NCI-H2081 (cell line): ENCODE measurements at regions not wholly inside any gene's neighbourhood (a gene's known extent, or its start where the extent isn't known, plus 50 kb on each side); places are given as distances from the start of the nearest gene placed in this dataset.

Source experiments
- DNase-seq, 2 experiments: peaks; one replicate each; lab custom pipeline; 2025; lab: John Stamatoyannopoulos, UW

DNA sequence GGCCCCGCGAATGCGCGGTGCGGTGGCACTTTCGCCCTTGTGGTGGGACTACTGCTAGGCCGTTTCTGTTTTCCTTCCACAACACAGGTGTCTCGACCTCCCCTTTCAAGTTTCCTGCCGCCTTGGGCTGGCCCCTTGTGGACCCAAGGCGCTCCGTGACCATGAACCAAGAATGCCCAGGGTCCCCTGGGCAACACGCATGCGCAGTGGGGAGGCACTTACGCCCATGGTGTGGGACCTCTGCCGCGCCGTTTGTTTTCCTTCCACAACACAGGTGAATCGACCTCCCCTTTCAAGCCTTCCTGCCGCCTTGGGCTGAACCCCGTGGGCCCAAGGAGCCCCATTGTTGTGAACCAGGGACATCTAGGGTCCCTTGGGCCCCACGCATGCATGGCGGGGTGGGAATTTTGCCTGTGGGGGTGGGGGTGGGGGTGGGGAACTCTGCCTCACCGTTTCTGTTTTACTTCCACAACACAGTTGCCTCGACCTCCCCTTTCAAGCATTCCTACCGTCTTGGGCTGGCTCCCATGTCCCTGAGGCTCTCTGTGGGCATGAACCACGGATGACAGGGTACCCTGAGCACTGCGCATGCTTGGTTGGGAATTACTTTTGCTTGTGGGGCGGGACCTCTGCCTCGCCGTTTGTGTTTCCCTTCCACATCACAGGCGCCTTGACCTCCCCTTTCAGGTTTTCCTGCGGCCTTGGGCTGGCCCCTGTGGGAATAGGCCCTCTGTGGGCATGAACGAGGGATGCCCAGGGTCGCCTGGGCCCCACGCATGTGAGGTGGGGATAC lies 355.1 kb downstream of the ALG10 start:
- no peak for DNase-seq

DNA sequence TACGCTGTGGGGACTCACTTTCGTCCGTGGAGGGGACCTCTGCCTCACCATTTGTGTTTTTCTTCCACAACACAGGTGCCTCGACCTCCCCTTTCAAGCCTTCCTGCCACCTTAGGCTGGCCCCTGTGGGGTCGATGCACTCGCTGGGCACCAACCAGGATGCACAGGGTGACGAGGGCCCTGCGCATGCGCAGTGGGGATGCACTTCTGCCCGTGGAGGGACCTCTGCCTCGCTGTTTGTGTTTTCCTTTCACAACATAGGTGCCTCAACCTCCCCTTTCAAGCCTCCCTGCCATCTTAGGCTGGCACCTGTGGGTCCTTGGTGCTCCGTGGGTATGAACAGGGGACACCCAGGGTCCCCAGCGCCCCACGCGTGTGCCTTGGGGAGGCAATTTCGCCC lies 356.8 kb downstream of the ALG10 start:
- DNase-seq, result no peak

DNA sequence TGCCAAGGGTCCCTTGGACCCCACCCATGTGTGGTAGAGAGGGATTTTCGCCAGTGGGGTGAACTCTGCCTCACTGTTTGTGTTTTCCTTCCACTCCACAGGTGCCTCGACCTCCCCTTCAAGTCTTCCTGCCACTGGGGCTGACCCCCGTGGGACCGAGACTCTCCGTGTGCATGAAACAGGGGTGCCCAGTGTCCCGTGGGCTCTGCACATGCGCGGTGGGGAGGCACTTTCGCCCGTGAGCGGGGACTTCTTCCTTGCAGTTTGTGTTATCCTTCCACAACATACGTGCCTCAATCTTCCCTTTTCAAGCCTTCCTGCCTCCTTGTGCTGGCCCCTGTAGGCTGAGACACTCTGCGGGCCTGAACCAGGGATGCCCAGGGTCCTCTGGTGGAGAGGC lies 362.4 kb downstream of the ALG10 start:
- DNase-seq, result no peak

DNA sequence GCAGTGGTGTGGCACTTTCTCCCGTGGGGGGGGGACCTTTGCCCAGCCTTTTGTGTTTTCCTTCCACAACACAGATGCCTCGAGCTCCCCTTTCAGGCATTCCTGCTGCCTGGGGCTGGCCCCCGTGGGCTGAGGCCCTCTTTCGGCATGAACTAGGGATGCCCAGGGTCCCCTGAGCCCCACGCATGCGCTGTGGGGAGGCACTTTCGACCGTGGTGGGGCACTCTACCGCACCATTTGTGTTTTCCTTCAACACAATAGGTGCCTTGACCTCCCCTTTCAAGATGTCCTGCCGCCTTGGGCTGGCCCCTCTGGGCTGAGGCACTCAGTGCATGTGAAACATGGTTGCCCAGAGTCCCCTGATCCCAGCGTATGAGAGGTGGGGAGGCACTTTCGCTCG lies 363.7 kb downstream of the ALG10 start:
- DNase-seq, result no peak

DNA sequence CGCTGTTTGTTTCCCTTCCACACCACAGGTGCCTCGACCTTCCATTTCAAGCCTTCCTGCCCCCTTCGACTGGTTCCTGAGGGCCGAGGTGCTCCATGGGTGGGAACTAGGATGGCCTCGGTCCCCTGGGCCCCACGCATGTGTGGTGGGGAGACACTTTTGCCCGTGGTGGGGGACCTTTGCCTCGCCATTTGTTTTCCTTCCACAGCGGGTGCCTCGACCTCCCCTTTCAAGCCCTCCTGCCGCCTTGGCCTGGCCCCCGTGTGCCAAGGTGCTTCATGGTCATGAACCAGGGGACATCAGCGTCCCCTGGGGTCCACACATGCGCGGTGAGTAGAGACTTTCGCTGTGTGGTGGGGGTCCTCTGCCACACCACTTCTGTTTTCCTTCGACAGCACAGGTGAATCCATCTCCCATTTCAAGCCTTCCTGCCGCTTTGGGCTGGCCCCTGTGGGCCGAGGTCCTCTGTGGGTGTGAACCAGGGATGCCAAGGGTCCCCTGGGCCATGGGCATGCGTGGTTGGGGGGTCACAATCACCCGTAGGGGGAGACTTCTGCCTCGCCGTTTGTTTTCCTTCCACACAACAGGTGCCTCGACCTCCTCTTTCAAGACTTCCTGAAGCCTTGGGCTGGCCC lies 364.4 kb downstream of the ALG10 start:
- DNase-seq, result no peak

DNA sequence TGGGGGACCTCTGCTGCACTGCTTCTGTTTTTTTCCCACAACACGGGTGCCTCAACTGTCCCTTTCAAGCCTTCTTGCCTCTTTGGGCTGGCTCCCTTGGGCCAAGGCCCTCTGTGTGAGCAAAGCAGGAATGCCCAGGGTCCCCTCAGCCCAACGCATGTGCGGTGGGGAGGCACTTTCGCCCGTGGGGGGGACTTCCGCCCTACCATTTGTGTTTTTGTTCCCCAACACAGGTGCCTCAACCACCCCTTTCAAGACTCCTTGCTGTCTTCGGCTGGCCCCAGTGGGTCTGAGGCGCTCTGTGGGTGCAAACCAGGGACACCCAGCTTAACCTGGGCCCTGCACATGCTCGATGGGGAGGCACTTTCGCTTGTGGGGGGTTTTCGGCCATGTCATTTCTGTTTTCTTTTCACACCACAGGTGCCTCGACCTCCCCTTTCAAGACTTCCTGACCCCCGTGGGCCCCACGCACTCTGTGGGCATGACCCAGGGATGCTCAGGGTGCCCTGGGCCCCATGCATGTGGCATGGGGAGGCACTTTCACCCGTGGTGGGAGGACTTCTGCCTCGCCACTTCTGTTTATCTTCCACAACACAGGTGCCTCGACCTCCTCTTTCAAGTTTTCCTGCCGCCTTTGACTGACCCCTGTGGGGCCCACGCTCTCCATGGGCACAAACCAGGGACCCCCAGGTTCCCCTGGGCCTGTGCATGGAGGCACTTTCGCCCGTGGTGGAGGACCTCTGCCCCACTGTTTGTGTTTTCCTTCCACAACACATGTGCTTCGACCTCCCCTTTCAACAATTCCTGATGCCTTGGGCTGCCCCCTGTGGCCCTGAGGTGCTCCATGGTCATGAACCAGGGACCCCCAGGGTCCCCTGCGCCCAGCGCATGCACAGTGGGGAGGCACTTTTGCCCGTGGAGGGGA lies 365.7 kb downstream of the ALG10 start:
- no peak for DNase-seq

DNA sequence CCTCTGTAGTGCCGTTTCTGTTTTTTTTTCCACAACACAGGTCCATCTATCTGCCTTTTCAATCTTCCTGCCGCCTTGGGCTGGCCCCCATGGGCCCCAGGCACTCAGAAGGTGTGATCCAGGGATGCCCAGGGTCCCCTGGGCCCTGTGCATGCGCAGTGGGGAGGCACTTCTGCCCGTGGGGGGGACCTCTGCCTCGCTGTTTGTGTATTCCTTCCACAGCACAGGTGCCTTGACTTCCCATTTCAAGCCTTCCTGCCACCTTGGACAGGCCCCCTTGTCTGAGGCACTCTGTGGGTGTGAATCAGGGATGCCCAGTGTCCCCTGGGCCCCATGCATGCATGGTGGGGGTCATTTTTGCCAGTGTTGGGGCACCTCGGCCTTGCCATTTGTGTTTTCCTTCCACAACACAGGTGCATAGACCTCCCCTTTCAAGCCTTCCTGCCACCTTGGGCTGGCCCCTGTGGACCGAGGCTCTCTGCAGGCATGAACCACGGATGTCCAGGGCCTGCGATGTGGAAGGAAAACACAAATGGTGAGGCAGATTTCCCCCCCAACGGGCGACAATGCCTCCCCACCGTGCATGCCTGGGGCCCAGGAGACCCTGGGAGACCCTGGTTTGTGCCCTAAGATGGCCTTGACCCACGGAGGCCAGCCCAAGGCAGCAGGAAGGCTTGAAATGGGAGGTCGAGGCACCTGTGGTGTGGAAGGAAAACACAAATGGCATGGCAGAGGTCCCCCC lies 366.5 kb downstream of the ALG10 start:
- DNase-seq, result no peak

DNA sequence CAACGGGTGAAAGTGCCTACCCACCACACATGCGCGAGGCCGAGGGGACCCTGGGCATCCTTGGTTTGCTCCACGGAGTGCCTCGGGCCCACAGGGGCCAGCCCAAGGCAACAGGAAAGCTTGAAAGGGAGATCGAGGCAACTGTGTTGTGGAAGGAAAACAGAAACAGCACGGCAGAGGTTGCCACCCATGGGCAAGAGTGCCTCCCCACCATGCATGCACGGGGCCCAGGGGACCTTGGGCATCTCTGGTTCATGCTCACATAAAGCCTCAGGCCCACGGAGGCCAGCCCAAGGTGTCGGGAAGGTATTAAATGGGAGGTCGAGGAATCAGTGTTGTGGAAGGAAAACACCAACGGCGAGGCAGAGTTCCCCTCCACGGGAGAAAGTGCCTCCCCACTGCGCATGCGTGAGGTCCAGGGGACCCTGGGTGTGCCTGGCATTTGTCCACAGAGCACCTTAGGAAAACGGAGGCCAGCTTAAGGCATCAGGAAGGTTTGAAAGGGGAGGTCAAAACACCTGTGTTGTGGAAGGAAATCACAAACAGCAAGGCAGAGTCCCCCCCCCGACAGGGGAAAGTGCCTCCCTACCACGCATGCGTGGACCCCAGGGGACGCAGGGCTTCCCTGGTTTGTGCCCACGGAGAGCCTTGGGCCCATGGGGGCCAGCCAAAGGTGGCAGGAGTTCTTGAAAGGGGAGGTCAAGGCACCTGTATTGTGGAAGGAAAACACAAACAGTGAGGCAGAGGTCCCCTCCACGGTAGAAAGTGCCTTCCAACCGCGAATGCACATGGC lies 367.3 kb downstream of the ALG10 start:
- no peak for DNase-seq

DNA sequence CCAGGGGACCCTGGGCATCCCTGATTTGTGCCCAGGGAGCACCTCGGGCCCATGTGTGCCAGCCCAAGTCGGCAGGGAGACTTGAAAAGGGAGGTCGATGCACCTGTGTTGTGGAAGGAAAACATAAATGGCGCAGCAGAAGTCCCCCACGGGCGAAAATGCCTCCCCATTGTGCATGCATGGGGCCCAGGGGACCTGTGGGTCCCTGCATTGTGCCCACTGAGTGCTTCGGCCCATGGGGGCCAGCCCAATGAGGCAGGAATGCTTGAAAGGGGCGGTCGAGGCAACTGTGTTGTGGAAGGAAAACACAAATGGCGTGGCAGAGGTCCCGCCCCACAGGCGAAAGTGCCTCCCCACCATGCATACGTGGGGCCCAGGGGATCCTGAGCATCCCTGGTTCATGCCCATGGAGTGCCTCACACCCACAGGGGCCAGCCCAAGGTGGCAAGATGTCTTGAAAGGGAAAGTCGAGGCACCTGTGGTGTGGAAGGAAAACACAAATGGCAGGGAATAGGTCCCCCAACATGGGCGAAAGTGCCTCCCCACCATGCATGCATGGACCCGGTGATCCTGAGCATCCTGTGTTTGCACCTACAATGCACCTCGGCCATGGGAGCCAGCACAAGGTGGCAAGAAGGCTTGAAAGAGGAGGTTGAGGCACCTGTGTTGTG lies 368.0 kb downstream of the ALG10 start:
- DNase-seq, result no peak

DNA sequence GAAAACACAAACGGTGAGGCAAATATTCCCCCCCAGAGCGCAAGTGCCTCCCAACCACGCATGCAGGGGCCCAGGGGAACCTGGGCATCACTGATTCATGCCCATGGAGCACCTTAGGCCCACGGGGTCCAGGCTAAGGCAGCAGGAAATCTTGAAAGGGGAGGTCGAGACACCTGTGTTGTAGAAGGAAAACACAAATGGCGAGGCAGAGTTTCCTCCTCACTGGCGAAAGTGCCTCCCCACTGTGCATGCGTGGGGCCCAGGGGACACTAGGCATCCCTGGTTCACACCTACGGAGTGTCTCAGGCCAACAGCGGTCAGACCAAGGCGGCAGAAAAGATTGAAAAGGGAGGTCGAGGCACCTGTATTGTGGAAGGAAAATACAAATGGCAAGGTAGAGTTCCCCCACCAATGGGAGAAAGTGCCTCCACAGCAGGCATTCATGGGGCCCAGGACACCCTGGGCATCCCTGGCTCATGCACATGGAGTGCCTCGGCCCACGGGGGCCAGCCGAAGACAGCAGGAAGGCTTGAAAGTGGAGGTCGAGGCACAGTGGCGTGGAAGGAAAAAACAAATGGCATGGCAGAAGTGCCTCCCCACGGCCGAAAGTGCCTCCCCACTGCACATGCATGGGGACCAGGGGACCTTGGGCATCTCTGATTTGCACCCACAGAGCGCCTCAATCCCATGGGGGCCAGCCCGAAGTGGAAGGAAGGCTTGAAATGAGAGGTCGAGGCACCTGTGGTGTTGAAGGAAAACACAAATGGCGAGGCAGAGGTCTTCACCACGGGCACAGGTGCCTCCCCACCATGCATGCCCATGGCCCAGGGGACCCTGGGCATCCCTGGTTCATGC lies 368.8 kb downstream of the ALG10 start:
- no peak for DNase-seq

DNA sequence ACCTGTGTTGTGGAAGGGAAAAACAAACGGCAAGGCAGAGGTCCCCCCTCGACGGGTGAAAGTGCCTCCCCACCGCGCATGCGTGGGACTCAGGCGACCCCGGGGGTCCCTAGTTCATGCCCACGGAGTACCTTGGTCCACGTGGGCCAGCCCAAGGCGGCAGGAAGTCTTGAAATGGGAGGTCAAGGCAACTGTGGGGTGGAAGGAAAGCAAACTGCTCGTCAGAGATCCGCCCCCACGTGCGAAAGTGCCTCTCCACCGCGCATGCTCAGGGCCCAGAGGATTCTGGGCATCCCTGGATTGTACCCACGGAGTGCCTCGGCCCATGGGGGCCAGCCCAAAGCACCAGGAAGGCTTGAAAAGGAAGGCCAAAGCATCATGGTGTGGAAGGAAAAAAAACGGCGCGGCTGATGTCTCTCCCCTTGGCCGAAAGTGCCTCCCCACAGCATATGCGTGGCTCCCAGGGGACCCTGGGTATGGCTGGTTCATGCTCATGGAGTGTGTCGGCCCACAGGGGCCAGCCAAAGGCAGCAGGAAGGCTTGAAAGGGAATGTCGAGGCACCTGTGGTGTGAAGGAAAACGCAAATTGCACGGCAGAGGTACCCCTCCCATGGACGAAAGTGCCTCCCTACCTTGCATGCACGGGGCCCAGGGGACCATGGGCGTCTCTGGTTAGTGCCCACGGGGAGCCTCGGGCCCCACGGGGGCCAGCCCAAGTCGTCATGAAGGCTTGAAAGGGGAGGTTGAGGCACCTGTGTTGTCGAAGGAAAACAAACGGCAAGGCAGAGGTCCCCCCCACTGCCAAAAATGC lies 369.7 kb downstream of the ALG10 start:
- no peak for DNase-seq

DNA sequence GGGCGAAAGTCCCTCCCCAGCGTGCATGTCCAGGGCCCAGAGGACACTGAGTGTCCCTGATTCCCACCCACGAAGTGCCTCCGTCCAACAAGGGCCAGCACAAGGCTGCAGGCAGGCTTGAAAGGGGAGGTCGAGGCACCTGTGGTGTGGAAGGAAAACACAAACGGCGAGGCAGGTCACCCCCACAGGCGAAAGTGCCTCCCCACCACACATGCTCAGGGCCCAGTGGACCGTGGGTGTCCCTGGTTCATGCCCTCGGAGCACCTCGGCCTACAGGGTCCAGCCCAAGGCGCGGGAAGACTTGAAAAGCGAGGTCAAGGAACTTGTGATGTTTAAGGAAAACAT lies 370.4 kb downstream of the ALG10 start:
- no peak for DNase-seq

DNA sequence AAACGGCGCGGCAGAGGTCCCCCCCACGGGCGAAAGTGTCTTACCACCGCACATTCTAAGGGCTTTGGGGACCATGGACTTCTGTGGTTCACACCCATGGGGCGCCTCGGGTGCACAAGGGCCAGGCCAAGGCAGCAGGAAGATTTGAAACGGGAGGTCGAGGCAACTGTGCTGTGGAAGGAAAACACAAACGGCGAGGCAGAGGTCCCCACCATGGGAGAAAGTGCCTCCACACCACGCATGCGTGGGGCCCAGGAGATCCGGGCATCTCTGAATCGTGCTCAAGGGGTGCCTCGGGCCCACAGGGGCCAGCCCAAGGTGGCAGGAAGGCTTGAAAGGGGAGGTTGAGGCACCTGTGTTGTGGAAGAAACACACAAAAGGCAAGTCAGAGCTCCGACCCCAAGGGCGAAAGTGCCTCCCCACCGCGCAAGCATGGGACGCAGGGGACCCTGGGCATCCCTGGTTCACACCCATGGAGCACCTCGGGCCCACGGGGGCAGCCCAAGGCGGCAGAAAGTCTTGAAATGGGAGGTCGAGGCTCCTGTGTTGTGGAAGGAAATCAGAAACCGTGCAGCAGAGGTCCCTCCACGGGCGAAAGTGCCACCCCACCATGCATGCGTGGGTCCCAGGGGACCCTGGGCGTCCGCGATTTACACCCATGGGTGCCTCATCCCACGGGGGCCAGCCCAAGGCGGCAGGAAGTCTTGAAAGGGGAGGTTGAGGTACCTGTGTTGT lies 371.0 kb downstream of the ALG10 start:
- no peak for DNase-seq

DNA sequence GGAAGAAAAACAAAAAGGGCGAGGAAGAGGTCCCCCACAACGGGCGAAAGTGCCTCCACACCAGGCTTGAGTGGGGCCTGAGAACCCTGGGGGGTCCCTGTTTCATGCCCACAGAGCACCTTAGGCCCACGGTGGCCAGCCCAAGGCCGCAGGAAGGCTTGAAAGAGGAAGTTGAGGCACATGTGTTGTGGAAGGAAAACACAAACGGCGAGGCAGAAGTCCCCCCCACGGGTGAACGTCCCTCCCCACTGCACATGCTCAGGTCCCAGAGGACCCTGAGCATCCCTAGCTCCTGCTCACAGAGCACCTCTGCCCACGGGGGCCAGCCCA lies 371.5 kb downstream of the ALG10 start:
- DNase-seq, result no peak

DNA sequence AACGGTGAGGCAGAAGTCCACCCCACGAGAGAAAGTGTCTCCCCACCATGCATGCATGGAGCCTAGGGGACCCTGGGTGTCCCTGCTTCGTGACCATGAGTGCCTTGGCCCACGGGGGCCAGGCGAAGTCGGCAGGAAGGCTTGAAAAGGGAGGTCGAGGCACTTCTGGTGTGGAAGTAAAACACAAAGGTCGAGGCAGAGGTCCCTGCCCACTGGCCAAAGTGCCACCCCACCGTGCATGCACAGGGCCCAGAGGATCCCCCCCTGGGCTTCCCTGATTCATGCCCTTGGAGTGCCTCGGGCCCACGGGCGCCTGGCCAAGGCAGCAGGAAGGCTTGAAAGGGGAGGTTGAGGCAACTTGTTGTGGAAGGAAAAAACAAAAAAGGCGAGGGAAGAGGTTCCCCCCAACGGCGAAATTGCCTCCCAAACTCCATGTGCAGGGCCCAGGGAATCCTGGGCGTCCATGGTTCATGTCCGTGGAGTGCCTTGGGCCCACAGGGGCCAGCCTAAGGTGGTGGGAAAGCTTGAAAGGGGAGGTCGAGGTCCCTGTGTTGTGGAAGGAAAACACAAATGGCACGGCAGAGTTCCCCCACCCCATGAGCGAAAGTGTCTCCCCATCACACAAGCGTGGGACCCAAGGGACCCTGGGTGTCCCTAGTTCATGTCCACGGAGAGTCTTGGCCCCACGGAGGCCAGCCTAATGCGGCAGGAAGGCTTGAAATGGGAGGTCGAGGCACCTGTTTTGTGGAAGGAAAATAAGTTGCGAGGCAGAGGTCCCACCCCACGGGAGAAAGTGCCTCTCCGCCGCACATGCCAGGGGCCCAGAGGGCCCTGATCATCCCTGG lies 372.1 kb downstream of the ALG10 start:
- no peak for DNase-seq

DNA sequence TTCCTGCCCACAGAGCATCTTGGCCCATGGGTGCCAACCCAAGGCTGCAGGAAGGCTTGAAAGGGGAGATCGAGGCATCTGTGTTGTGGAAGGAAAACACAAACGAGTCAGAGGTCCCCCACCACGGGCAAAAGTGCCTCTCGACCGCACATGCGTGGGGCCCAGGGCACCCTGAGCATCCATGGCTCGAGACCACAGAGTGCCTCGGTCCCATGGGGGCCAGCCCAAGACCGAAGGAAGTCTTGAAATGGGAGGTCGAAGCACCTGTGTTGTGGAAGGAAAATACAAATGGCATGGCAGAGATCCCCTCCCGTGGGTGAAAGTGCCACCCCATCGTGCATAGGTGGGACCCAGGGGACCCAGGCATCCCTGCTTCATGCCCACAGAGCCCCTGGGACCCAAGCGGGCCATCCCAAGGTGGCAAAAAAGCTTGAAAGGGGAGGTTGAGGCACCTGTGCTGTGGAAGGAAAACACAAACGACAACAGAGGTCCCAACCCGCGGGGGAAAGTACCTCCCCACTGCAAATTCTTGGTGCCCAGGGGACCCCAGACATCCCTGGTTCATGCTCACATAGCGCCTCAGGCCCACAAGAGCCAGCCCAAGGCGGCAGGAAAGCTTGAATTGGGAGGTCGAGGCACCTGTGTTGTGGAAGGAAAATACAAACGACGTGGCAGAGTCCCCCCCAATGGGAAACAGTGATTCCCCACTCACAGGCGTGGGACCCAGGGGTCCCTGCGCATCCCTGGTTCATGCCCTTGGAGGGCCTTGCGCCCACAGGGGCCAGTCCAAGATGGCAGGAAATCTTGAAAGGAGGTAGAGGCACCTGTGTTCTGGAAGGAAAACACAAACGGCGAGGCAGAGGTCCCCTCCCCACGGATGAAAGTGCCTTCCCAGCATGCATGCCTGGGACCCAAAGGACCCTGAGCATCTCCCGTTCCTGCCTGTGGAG lies 373.0 kb downstream of the ALG10 start:
- no peak for DNase-seq
